A172 (cell line): ENCODE measurements at regions not wholly inside any gene's neighbourhood (a gene's known extent, or its start where the extent isn't known, plus 50 kb on each side); places are given as distances from the start of the nearest gene placed in this dataset.
A peak's percentile ranks its signal among the peaks of the same experiment; 100 is the strongest.
"Not testable (repeated sequence)": the region's sequence is repeated elsewhere in the genome, so short reads cannot be mapped to it uniquely, and the experiment has no call there.

Experiments used
- DNase-seq: peaks from one replicate; pipeline ENCODE4 v3.0.0-alpha.2; 2015; ENCODE audit warnings: low spot score

- no peak for DNase-seq
These were observed 716.6 kb upstream of the INTU start for GRCh38 chr4:126916049-126916625.

GRCh38 chr4:126916626-126917140 is 716.1 kb upstream of the INTU start:
- DNase-seq = no peak

GRCh38 chr4:126922328-126922938 is 710.3 kb upstream of the INTU start:
- not testable (repeated sequence) for DNase-seq

GRCh38 chr4:126924237-126924636 is 708.5 kb upstream of the INTU start:
- no peak for DNase-seq

GRCh38 chr4:126930059-126930458 is 702.7 kb upstream of the INTU start:
- DNase-seq = not testable (repeated sequence)

- no peak for DNase-seq
These were observed 697.0 kb upstream of the INTU start for GRCh38 chr4:126935801-126936200.

- no peak for DNase-seq
These were observed 695.4 kb upstream of the INTU start for GRCh38 chr4:126937342-126937741.

- DNase-seq = no peak
These were observed 694.8 kb upstream of the INTU start for GRCh38 chr4:126937846-126938422.

- peak; percentile 68 for DNase-seq
These were observed 693.4 kb upstream of the INTU start for GRCh38 chr4:126939401-126939800.

GRCh38 chr4:126947536-126947935 is 685.2 kb upstream of the INTU start:
- DNase-seq = no peak

GRCh38 chr4:126954537-126955291 is 678.0 kb upstream of the INTU start:
- DNase-seq = no peak

GRCh38 chr4:126955292-126956183 is 677.2 kb upstream of the INTU start:
- no peak for DNase-seq

- DNase-seq = no peak
These were observed 676.4 kb upstream of the INTU start for GRCh38 chr4:126956184-126956897.

- DNase-seq = no peak
These were observed 675.2 kb upstream of the INTU start for GRCh38 chr4:126957556-126957955.

- DNase-seq = no peak
These were observed 674.8 kb upstream of the INTU start for GRCh38 chr4:126957987-126958386.

GRCh38 chr4:126958482-126958881 is 674.3 kb upstream of the INTU start:
- no peak for DNase-seq

- no peak for DNase-seq
These were observed 673.6 kb upstream of the INTU start for GRCh38 chr4:126959056-126959745.

- no peak for DNase-seq
These were observed 672.0 kb upstream of the INTU start for GRCh38 chr4:126960760-126961159.

GRCh38 chr4:126961661-126962060 is 671.1 kb upstream of the INTU start:
- DNase-seq = no peak

GRCh38 chr4:126965877-126966276 is 666.9 kb upstream of the INTU start:
- DNase-seq = no peak
